SK-N-SH (cell line): ENCODE measurements at regions not wholly inside any gene's neighbourhood (a gene's known extent, or its start where the extent isn't known, plus 50 kb on each side); places are given as distances from the start of the nearest gene placed in this dataset.

Experiments
- CTCF ChIA-PET: fragments of 300-600, 350-600 bp; formaldehyde crosslinking; extraction: SDS; loops from one replicate; lab custom pipeline; 2021; lab: Yijun Ruan, JAX
- POLR2A ChIA-PET: fragments of 350-600 bp; sonication (Branson Sonifier 250); formaldehyde crosslinking; extraction: SDS; loops from one replicate; lab custom pipeline; 2020; ENCODE audit warnings: antibody characterized with exemption, inconsistent platforms; lab: Yijun Ruan, JAX
- DNase-seq: peaks from one replicate; pipeline ENCODE4 v3.0.0; 2012
- H2AFZ ChIP-seq: fragments of 200-600 bp; sonication (generic); 2 replicates; pipeline ENCODE4 v1.8.1; 2016; ENCODE audit warnings: antibody characterized with exemption, mild to moderate bottlenecking, low read depth
- H3F3A ChIP-seq: fragments of 200-600 bp; sonication (generic); replicated peaks from 2 replicates; pipeline ENCODE3; 2016; ENCODE audit warnings: antibody characterized with exemption, mild to moderate bottlenecking; ENCODE audit not compliant: insufficient read depth
- H3K27ac ChIP-seq, 2 experiments: fragments of 200-500 bp in 1 of 2; fragments of 200-600 bp in 1 of 2; sonication (Bioruptor generic) in 1 of 2; sonication (generic), shearing (Covaris generic) in 1 of 2; 2 replicates each; pipeline versions ENCODE4 v1.5.1 to v1.6.1; 2014 to 2016; ENCODE audit warnings: low read depth in 2 of 2, inconsistent platforms in 1 of 2, low read length in 1 of 2, mild to moderate bottlenecking in 1 of 2, mixed read lengths in 1 of 2
- H3K27me3 ChIP-seq: fragments of 200-600 bp; sonication (generic), shearing (Covaris generic); 2 replicates; pipeline ENCODE4 v1.6.1; 2016; ENCODE audit warnings: mixed run types; ENCODE audit not compliant: insufficient read depth
- H3K36me3 ChIP-seq, 2 experiments: fragments of 200-500 bp in 1 of 2; fragments of 200-600 bp in 1 of 2; sonication (Bioruptor generic) in 1 of 2; sonication (generic) in 1 of 2; replicated peaks in 1 of 2; 2 replicates each; pipeline versions ENCODE3 to v1.5.1; 2014 to 2016; ENCODE audit warnings: low read length in 1 of 2, mild to moderate bottlenecking in 1 of 2; ENCODE audit not compliant: insufficient read depth in 2 of 2, control insufficient read depth in 1 of 2
- H3K4me1 ChIP-seq, 2 experiments: fragments of 200-500 bp in 1 of 2; fragments of 200-600 bp in 1 of 2; sonication (Bioruptor generic) in 1 of 2; sonication (generic), shearing (Covaris generic) in 1 of 2; 2 replicates each; pipeline versions ENCODE4 v1.5.1 to v1.6.1; 2014 to 2016; ENCODE audit warnings: low read depth in 1 of 2, low read length in 1 of 2, mixed run types in 1 of 2; ENCODE audit not compliant: insufficient read depth in 2 of 2, control insufficient read depth in 1 of 2
- H3K4me2 ChIP-seq: fragments of 200-600 bp; sonication (generic), shearing (Covaris generic); 2 replicates; pipeline ENCODE4 v1.6.1; 2017; ENCODE audit warnings: mixed run types
- H3K4me3 ChIP-seq, 2 experiments: fragments of 200-500 bp in 1 of 2; fragments of 200-600 bp in 1 of 2; sonication (Bioruptor generic) in 1 of 2; sonication (generic), shearing (Covaris generic) in 1 of 2; 2 replicates each; pipeline versions ENCODE4 v1.5.1 to v1.8.1; 2014 to 2016; ENCODE audit warnings: low read depth in 2 of 2, inconsistent platforms in 1 of 2, low read length in 1 of 2, mild to moderate bottlenecking in 1 of 2, mixed read lengths in 1 of 2, moderate library complexity in 1 of 2
- H3K79me2 ChIP-seq: fragments of 200-600 bp; sonication (generic); 2 replicates; pipeline ENCODE4 v1.8.1; 2017; ENCODE audit warnings: mild to moderate bottlenecking; ENCODE audit not compliant: insufficient read depth
- H3K9ac ChIP-seq: fragments of 200-600 bp; sonication (generic); 2 replicates; pipeline ENCODE4 v1.6.1; 2017; ENCODE audit warnings: mixed run types
- H3K9me2 ChIP-seq: fragments of 200-600 bp; sonication (generic); 2 replicates; pipeline ENCODE4 v1.6.1; 2017; ENCODE audit warnings: mixed run types
- H3K9me3 ChIP-seq: fragments of 200-600 bp; sonication (generic); 2 replicates; pipeline ENCODE4 v1.6.1; 2017; ENCODE audit warnings: mixed run types, mild to moderate bottlenecking, moderate library complexity
- H4K20me1 ChIP-seq: fragments of 200-600 bp; sonication (generic); 2 replicates; pipeline ENCODE4 v1.6.1; 2017; ENCODE audit warnings: mild to moderate bottlenecking, mixed run types; ENCODE audit not compliant: insufficient read depth
- CHD2 ChIP-seq: fragments of 150-350 bp; IDR thresholded peaks from 2 replicates; pipeline ENCODE4 v1.6.1; 2018; ENCODE audit warnings: low read length; ENCODE audit not compliant: partially characterized antibody
- EP300 ChIP-seq, 2 experiments: IDR thresholded peaks; 2 replicates each; pipeline versions ENCODE4 v1.4.0 to v1.6.1; 2012; ENCODE audit warnings: borderline replicate concordance in 1 of 2, low read depth in 1 of 2, low read length in 1 of 2
- EZH2phosphoT487 ChIP-seq: fragments of 200-600 bp; sonication (generic); IDR thresholded peaks from 2 replicates; pipeline ENCODE4 v1.6.1; 2017; ENCODE audit warnings: low read depth, mixed run types, mild to moderate bottlenecking, antibody characterized with exemption, moderate library complexity, borderline replicate concordance
- FOSL2 ChIP-seq: IDR thresholded peaks from 2 replicates; pipeline ENCODE4 v1.4.0; 2012; ENCODE audit warnings: low read depth, mild to moderate bottlenecking, moderate library complexity, borderline replicate concordance
- FOXJ3 ChIP-seq: sonication (generic); formaldehyde crosslinking; IDR thresholded peaks from 2 replicates; pipeline ENCODE4 v1.5.1; 2020; ENCODE audit warnings: mild to moderate bottlenecking, missing genetic modification reagents
- FOXM1 ChIP-seq: IDR thresholded peaks from 2 replicates; pipeline ENCODE4 v1.4.0; 2012; ENCODE audit warnings: low read depth, mild to moderate bottlenecking
- GABPA ChIP-seq: IDR thresholded peaks from 2 replicates; pipeline ENCODE4 v1.4.0; 2012; ENCODE audit warnings: low read depth, mild to moderate bottlenecking
- GATA2 ChIP-seq: sonication (generic); formaldehyde crosslinking; IDR thresholded peaks from 2 replicates; pipeline ENCODE4 v1.5.0; 2020; ENCODE audit warnings: mild to moderate bottlenecking, missing genetic modification reagents
- IRF3 ChIP-seq: fragments of 150-350 bp; IDR thresholded peaks from 2 replicates; pipeline ENCODE4 v1.6.1; 2016; ENCODE audit warnings: mild to moderate bottlenecking, low read depth, low read length
- MEF2A ChIP-seq: IDR thresholded peaks from 2 replicates; pipeline ENCODE4 v1.4.0; 2012; ENCODE audit warnings: low read depth, borderline replicate concordance
- NFIC ChIP-seq: IDR thresholded peaks from 2 replicates; pipeline ENCODE4 v1.4.0; 2012; ENCODE audit warnings: borderline replicate concordance
- NRF1 ChIP-seq: IDR thresholded peaks from 2 replicates; pipeline ENCODE4 v1.6.1; 2012; ENCODE audit warnings: low read depth, mild to moderate bottlenecking, low read length
- POLR2AphosphoS5 ChIP-seq: IDR thresholded peaks from 2 replicates; pipeline ENCODE4 v1.6.1; 2012; ENCODE audit warnings: low read depth, low read length
- RAD21 ChIP-seq: IDR thresholded peaks from 2 replicates; pipeline ENCODE4 v1.6.1; 2012; ENCODE audit warnings: mild to moderate bottlenecking, low read length
- RFX5 ChIP-seq: IDR thresholded peaks from 2 replicates; pipeline ENCODE4 v1.6.1; 2012; ENCODE audit warnings: mild to moderate bottlenecking, improper control_type of control experiment, low read length
- TCF12 ChIP-seq: IDR thresholded peaks from 2 replicates; pipeline ENCODE4 v1.4.0; 2012
- TEAD4 ChIP-seq: IDR thresholded peaks from 2 replicates; pipeline ENCODE4 v1.4.0; 2012; ENCODE audit warnings: mild to moderate bottlenecking, borderline replicate concordance; ENCODE audit not compliant: insufficient read depth
- USF1 ChIP-seq: IDR thresholded peaks from 2 replicates; pipeline ENCODE4 v1.4.0; 2012; ENCODE audit warnings: low read depth, borderline replicate concordance
- WGBS: methylation state at CpG from one replicate; pipeline ENCODE4 v1.1.6; 2017; ENCODE audit warnings: low lambda C conversion rate; 5-methylcytosine and 5-hydroxymethylcytosine counted together
- TF ChIP-seq, protein P1 (sequence below): IDR thresholded peaks from 2 replicates; pipeline ENCODE4 v1.4.0; 2012; ENCODE audit warnings: low read depth
- TF ChIP-seq, protein P2 (sequence below): IDR thresholded peaks from 2 replicates; pipeline ENCODE4; 2012

DNA sequence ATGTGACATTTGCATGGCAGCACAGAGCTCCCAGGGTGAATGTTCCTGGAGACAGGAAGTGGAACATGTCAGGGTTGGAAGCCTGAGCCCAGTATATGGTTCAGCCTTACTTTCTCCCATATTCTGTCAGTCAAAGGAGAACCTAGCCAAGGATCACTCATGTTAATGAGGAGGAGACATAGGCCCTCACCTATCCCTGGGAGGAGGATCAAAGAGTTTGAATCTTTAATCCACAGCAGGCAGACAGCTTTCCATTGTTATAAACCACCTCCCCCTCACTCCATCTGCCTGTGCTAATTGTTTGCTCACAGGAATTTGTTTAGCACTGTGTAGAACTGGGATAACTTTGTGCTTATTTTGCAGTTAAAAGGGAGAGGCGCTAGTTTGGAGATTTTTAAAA, 1069.1 kb downstream of the EFNB2 start (continued):
- no peak for TF ChIP-seq TEAD4
- TF ChIP-seq, protein P1, sequence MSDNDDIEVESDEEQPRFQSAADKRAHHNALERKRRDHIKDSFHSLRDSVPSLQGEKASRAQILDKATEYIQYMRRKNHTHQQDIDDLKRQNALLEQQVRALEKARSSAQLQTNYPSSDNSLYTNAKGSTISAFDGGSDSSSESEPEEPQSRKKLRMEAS, result no peak

GRCh38 chr13:105465745-105466144, 1069.7 kb downstream of the EFNB2 start, which contains the start of gene DAOA:
TSS of gene DAOA (plus strand) at chr13:105466045.
- ChIA-PET POLR2A (no interaction called here), CTCF (no interaction called here)
- no peak within 1 kb of the TSS for H3K27ac ChIP-seq
- no peak within 1 kb of the TSS for H3K4me3 ChIP-seq
- no peaks in the 10 kb centered on the region for H3K36me3 ChIP-seq
- H3K9ac ChIP-seq, result no peak within 1 kb of the TSS
- no peaks in the 10 kb centered on the region for H3K9me2 ChIP-seq
- H3K9me3 ChIP-seq, result no peaks in the 10 kb centered on the region
- H3K4me2 ChIP-seq, result no peak within 1 kb of the TSS
- no peak within 1 kb of the TSS for H2AFZ ChIP-seq
- no peaks in the 10 kb centered on the region for H3F3A ChIP-seq
- TF ChIP-seq TEAD4 (no peak), EZH2phosphoT487 (no peak), FOSL2 (no peak), POLR2AphosphoS5 (no peak), USF1 (no peak)
- TF ChIP-seq, protein P2, sequence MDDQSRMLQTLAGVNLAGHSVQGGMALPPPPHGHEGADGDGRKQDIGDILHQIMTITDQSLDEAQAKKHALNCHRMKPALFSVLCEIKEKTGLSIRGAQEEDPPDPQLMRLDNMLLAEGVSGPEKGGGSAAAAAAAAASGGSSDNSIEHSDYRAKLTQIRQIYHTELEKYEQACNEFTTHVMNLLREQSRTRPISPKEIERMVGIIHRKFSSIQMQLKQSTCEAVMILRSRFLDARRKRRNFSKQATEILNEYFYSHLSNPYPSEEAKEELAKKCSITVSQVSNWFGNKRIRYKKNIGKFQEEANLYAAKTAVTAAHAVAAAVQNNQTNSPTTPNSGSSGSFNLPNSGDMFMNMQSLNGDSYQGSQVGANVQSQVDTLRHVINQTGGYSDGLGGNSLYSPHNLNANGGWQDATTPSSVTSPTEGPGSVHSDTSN, result no peak
- H3K27me3 ChIP-seq, result no peaks in the 10 kb centered on the region
- peaks cover 0 to 4% of the 10 kb centered on the region in 2 experiments; a peak in 2 of 4 replicates for H3K4me1 ChIP-seq
- no peaks in the 10 kb centered on the region for H3K79me2 ChIP-seq
- H4K20me1 ChIP-seq, result no peaks in the 10 kb centered on the region
- DNase-seq, result no peak
- WGBS, result 24% methylated on average over 1 of the region's 1 CpG

- no peak overlapping the region for H3K4me2 ChIP-seq
- H3K9me3 ChIP-seq, result no peaks in the 10 kb centered on the region
- H3K27me3 ChIP-seq, result no peaks in the 10 kb centered on the region
- POLR2A ChIA-PET, result no interaction called here
- no peak overlapping the region for H3K9ac ChIP-seq
- no peak overlapping the region for H3K4me3 ChIP-seq
- H3K27ac ChIP-seq, result no peak overlapping the region
- TF ChIP-seq NFIC, result no peak
- no peak for TF ChIP-seq EP300 (IDR thresholded peaks at IDR 0.05; ENCODE audit: borderline replicate concordance in 1 of 2, low read depth in 1 of 2, low read length in 1 of 2)
- TF ChIP-seq GATA2 (CRISPR knock-in tag), result no peak
- TF ChIP-seq NRF1, result no peak
- no peak for TF ChIP-seq TCF12
- TF ChIP-seq MEF2A, result no peak
- no peak for TF ChIP-seq GABPA
- TF ChIP-seq IRF3, result no peak
- TF ChIP-seq FOXM1, result no peak
- no peak for TF ChIP-seq FOSL2
- no peak for TF ChIP-seq POLR2AphosphoS5
- no peak for TF ChIP-seq FOXJ3
- no peak for TF ChIP-seq CHD2
- no peak for TF ChIP-seq RAD21
- no peak for TF ChIP-seq USF1
- TF ChIP-seq RFX5, result no peak
- H4K20me1 ChIP-seq, result no peaks in the 10 kb centered on the region
- H3K9me2 ChIP-seq, result no peaks in the 10 kb centered on the region
- no peak for DNase-seq
- no peaks in the 10 kb centered on the region for H3K79me2 ChIP-seq
- no peak overlapping the region for H2AFZ ChIP-seq
- H3F3A ChIP-seq, result no peaks in the 10 kb centered on the region
- CTCF ChIA-PET, result no interaction called here
- H3K36me3 ChIP-seq, result no peaks in the 10 kb centered on the region
- peaks cover 0 to 4% of the 10 kb centered on the region in 2 experiments; a peak in 2 of 4 replicates for H3K4me1 ChIP-seq
Observed at GRCh38 chr13:105465251-105465650, 1070.2 kb downstream of the EFNB2 start.
